ENCODE measurements at regions not wholly inside any gene's neighbourhood (a gene's known extent, or its start where the extent isn't known, plus 50 kb on each side); places are given as distances from the start of the nearest gene placed in this dataset.

- ChIA-PET CTCF (ENCODE audit: partially characterized antibody) (interaction anchor here (1.0 to 19.4 kb wide), 10 partner anchors 11 to 115 kb away, joined by 3 to 196 read pairs (median 5); no protein-coding TSS in a partner anchor), POLR2A (ENCODE audit: partially characterized antibody) (interaction anchor here (0.8 to 2.0 kb wide), 4 partner anchors 8 to 115 kb away, joined by 3 to 11 read pairs (median 4); no protein-coding TSS in a partner anchor)
- H3K9me3 ChIP-seq (ENCODE audit: insufficient read depth in 2 of 2, low read depth in 1 of 2, low read length in 1 of 2): no peaks in the 10 kb centered on the region
- 70% methylated on average over 7 of the region's 10 CpGs; no CpG with 5 or more reads in 1 of the 2 experiments for WGBS, 2 experiments (ENCODE audit: extremely low coverage in 1 of 2, insufficient coverage in 1 of 2, insufficient read length in 1 of 2, insufficient replicate concordance in 2 of 2, low coverage in 1 of 2, low lambda C conversion rate in 2 of 2, missing lambda C conversion rate in 1 of 2)
- no peak overlapping the region for H3K4me3 ChIP-seq (ENCODE audit: extremely low read depth in 1 of 4, insufficient read depth in 2 of 4, low read depth in 3 of 4, low read length in 4 of 4)
- H3K14ac ChIP-seq (ENCODE audit: insufficient read length): no peak overlapping the region
- peaks cover 4% of the 10 kb centered on the region for H3K79me1 ChIP-seq (ENCODE audit: low read depth, low read length)
- no peak overlapping the region for H3K56ac ChIP-seq (replicated peaks; ENCODE audit: insufficient read length, low read depth, low read length)
- H2BK15ac ChIP-seq (ENCODE audit: low read length): no peak overlapping the region; the same call in 1 of the 2 replicates
- no peak overlapping the region for H3K9ac ChIP-seq (replicated peaks in 1 of 4; ENCODE audit: extremely low read depth in 1 of 4, low read depth in 3 of 4, low read length in 3 of 4)
- no peak overlapping the region for H2AFZ ChIP-seq (ENCODE audit: low read length)
- peak overlapping the region; percentile 86; the same call in 1 of the 2 replicates for H2AK5ac ChIP-seq (ENCODE audit: low read depth, low read length)
- no peaks in the 10 kb centered on the region; a peak in 1 of 8 replicates for H3K36me3 ChIP-seq (ENCODE audit: control insufficient read depth in 2 of 4, insufficient read depth in 4 of 4, low read length in 3 of 4)
- H4K8ac ChIP-seq (ENCODE audit: extremely low read depth, insufficient read depth, low read length): peak overlapping the region; percentile 81
- no peak overlapping the region for H2BK120ac ChIP-seq (replicated peaks; ENCODE audit: low read depth, low read length)
- H3K4ac ChIP-seq (replicated peaks; ENCODE audit: insufficient read length, low read depth, low read length): no peak overlapping the region
- H3K27me3 ChIP-seq (replicated peaks in 1 of 4; ENCODE audit: control insufficient read depth in 3 of 4, extremely low read depth in 1 of 4, insufficient read depth in 3 of 4, low read length in 3 of 4): no peaks in the 10 kb centered on the region
- peak overlapping the region; percentile 11 for H4K91ac ChIP-seq (replicated peaks; ENCODE audit: insufficient read length, low read length)
- H2BK20ac ChIP-seq (ENCODE audit: low read length): no peak overlapping the region
- no peak overlapping the region for H3K23ac ChIP-seq (ENCODE audit: insufficient read length)
- H3K4me1 ChIP-seq (replicated peaks in 1 of 4; ENCODE audit: control insufficient read depth in 3 of 4, insufficient read depth in 4 of 4, low read length in 3 of 4): peaks cover 5 to 20% (median 13%) of the 10 kb centered on the region in 4 experiments
- H2BK5ac ChIP-seq (ENCODE audit: low read depth, low read length): peak overlapping the region; percentile 93; the same call in 1 of the 2 replicates
- FAIRE-seq: no peak
- peak overlapping the region; percentile 19 to 39; a peak in 2 of 4 replicates for H3K4me2 ChIP-seq (ENCODE audit: insufficient read depth in 1 of 2, low read depth in 2 of 2, low read length in 2 of 2)
- H3K23me2 ChIP-seq (ENCODE audit: low read depth, low read length): no peaks in the 10 kb centered on the region; the same call in 1 of the 2 replicates
- H3K27ac ChIP-seq (ENCODE audit: low read depth, low read length): no peak overlapping the region
- peak overlapping the region; percentile 92; the same call in 1 of the 2 replicates for H2BK12ac ChIP-seq (ENCODE audit: low read depth, low read length)
- 0 out of 2 replicates have a peak overlapping the region, but pooled peaks have one; percentile 40 for H3K18ac ChIP-seq (ENCODE audit: extremely low read depth, low read length)
- no peak overlapping the region for H4K5ac ChIP-seq (ENCODE audit: insufficient read length, low read depth, low read length)
- peaks cover 0 to 22% of the 10 kb centered on the region in 2 experiments; a peak in 3 of 4 replicates for H3K79me2 ChIP-seq (ENCODE audit: control insufficient read depth in 1 of 2, insufficient read depth in 2 of 2, low read length in 2 of 2)
- H4K20me1 ChIP-seq (replicated peaks in 1 of 2; ENCODE audit: control insufficient read depth in 1 of 2, insufficient read depth in 2 of 2, low read length in 2 of 2): peaks cover 2 to 3% of the 10 kb centered on the region in 2 experiments
- peak in 1 of 2 experiments; percentile 61 for DNase-seq (ENCODE audit: low read depth in 1 of 2, low spot score in 2 of 2)
- TF ChIP-seq MAFK (IDR thresholded peaks at IDR 0.05; ENCODE audit: low read depth, low read length): peak; percentile 96
- no peak for TF ChIP-seq NANOG (IDR thresholded peaks at IDR 0.05; ENCODE audit: insufficient read depth, low read depth, low read length, poor library complexity, severe bottlenecking)
- TF ChIP-seq PHF8 (conservative IDR thresholded peaks at IDR 0.05; ENCODE audit: low read depth, low read length): no peak
- TF ChIP-seq SIRT6 (IDR thresholded peaks at IDR 0.05; ENCODE audit: low read length): no peak
- TF ChIP-seq GTF2F1 (IDR thresholded peaks at IDR 0.05; ENCODE audit: borderline replicate concordance, low read depth, low read length): no peak
- TF ChIP-seq NRF1 (IDR thresholded peaks at IDR 0.05; ENCODE audit: low read depth, low read length): no peak
Measured at GRCh38 chr18:46343931-46344372, 239.8 kb downstream of the HAUS1 start.

Measured in H1 (cell line).